ENCODE measurements at regions not wholly inside any gene's neighbourhood (a gene's known extent, or its start where the extent isn't known, plus 50 kb on each side); places are given as distances from the start of the nearest gene placed in this dataset.

DNA sequence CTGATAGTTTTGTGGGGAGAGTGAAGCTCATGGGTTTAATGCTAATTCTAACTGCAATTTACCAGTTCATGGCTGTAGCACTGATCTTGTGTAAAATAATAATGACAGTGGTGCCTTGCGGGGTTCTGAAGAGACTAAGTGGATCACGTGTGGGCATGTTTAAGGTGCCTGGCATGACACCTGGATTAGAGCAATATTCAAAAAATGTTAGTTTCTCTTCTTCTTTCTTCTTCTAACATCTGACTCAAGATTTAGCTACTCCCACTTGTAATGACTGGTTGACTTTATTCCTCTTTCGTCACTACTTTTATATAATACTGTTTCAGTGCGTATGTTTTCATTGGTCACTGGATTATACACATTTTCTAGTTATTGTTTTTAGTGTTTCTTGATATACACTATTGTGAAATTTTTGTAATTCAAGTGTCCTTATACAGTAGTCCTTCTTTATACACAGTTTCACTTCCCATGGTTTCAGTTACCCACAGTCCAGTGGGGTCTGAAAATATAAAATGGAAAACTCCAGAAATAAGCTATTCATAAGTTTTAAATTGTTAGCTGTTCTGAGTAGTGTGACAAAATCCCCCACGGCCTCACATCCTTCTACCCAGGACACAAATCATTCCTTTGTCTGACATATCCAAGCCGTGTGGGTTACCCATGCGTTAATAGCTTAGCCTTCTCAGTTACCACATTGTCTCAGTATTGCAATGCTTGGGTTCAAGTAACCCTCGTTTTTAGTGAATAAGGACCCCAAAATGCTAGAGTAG, 662.2 kb upstream of the CNTNAP5 start:
- TF ChIP-seq, protein P1, sequence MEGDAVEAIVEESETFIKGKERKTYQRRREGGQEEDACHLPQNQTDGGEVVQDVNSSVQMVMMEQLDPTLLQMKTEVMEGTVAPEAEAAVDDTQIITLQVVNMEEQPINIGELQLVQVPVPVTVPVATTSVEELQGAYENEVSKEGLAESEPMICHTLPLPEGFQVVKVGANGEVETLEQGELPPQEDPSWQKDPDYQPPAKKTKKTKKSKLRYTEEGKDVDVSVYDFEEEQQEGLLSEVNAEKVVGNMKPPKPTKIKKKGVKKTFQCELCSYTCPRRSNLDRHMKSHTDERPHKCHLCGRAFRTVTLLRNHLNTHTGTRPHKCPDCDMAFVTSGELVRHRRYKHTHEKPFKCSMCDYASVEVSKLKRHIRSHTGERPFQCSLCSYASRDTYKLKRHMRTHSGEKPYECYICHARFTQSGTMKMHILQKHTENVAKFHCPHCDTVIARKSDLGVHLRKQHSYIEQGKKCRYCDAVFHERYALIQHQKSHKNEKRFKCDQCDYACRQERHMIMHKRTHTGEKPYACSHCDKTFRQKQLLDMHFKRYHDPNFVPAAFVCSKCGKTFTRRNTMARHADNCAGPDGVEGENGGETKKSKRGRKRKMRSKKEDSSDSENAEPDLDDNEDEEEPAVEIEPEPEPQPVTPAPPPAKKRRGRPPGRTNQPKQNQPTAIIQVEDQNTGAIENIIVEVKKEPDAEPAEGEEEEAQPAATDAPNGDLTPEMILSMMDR (IDR thresholded peaks at IDR 0.05) = no peak
- TF ChIP-seq POLR2AphosphoS5 (IDR thresholded peaks at IDR 0.05; ENCODE audit: low read depth, low read length) (no peak), TCF7L2 (IDR thresholded peaks at IDR 0.05; ENCODE audit: low read depth, low read length) (no peak)

All from Panc1 (cell line).